ENCODE measurements at regions not wholly inside any gene's neighbourhood (a gene's known extent, or its start where the extent isn't known, plus 50 kb on each side); places are given as distances from the start of the nearest gene placed in this dataset.

- H3K27ac ChIP-seq (ENCODE audit: low read depth, low read length) = no peak overlapping the region
- CTCF ChIA-PET = no interaction called here
- no peak for DNase-seq (ENCODE audit: low read depth, low spot score)
- no peaks in the 10 kb centered on the region; the same call in 1 of the 2 replicates for H3K9me3 ChIP-seq (ENCODE audit: control insufficient read depth, insufficient read depth, low read length)
- POLR2A ChIA-PET = no interaction called here
- H3K4me3 ChIP-seq (ENCODE audit: low read depth, low read length) = no peak overlapping the region
- TF ChIP-seq CTCF (IDR thresholded peaks at IDR 0.05; ENCODE audit: low read depth, low read length) = no peak
- no peaks in the 10 kb centered on the region for H3K27me3 ChIP-seq (ENCODE audit: control insufficient read depth, insufficient read depth, low read length)
Observed at GRCh38 chrX:43175434-43175833, 397.5 kb upstream of the PPP1R2C start.

GRCh38 chrX:43176686-43177085, 398.7 kb upstream of the PPP1R2C start:
- no peak for TF ChIP-seq CTCF (IDR thresholded peaks at IDR 0.05; ENCODE audit: low read depth, low read length)
- ChIA-PET CTCF (no interaction called here), POLR2A (no interaction called here)
- no peak for DNase-seq (ENCODE audit: low read depth, low spot score)
- Histone ChIP-seq H3K27ac (ENCODE audit: low read depth, low read length) (no peak overlapping the region), H3K4me3 (ENCODE audit: low read depth, low read length) (no peak overlapping the region), H3K27me3 (ENCODE audit: control insufficient read depth, insufficient read depth, low read length) (no peaks in the 10 kb centered on the region), H3K9me3 (ENCODE audit: control insufficient read depth, insufficient read depth, low read length) (no peaks in the 10 kb centered on the region; the same call in 1 of the 2 replicates)

- Histone ChIP-seq H3K4me3 (ENCODE audit: low read depth, low read length) (no peak overlapping the region), H3K27ac (ENCODE audit: low read depth, low read length) (no peak overlapping the region), H3K9me3 (ENCODE audit: control insufficient read depth, insufficient read depth, low read length) (no peaks in the 10 kb centered on the region), H3K27me3 (ENCODE audit: control insufficient read depth, insufficient read depth, low read length) (no peaks in the 10 kb centered on the region)
- ChIA-PET CTCF (no interaction called here), POLR2A (no interaction called here)
- TF ChIP-seq CTCF (IDR thresholded peaks at IDR 0.05; ENCODE audit: low read depth, low read length) = no peak
- DNase-seq (ENCODE audit: low read depth, low spot score) = no peak
Observed at GRCh38 chrX:43188296-43188695, 410.3 kb upstream of the PPP1R2C start.

- DNase-seq (ENCODE audit: low read depth, low spot score) = no peak
- POLR2A ChIA-PET = no interaction called here
- Histone ChIP-seq H3K4me3 (ENCODE audit: low read depth, low read length) (no peak overlapping the region), H3K27me3 (ENCODE audit: control insufficient read depth, insufficient read depth, low read length) (no peaks in the 10 kb centered on the region), H3K9me3 (ENCODE audit: control insufficient read depth, insufficient read depth, low read length) (0 out of 2 replicates have a peak, but pooled peaks cover 2% of the 10 kb centered on the region), H3K27ac (ENCODE audit: low read depth, low read length) (no peak overlapping the region)
- CTCF ChIA-PET = no interaction called here
- TF ChIP-seq CTCF (IDR thresholded peaks at IDR 0.05; ENCODE audit: low read depth, low read length) = no peak
Observed at GRCh38 chrX:43211570-43211969, 433.6 kb upstream of the PPP1R2C start.

GRCh38 chrX:43218198-43218597, 437.9 kb upstream of the MAOA start:
- H3K27me3 ChIP-seq (ENCODE audit: control insufficient read depth, insufficient read depth, low read length) = no peaks in the 10 kb centered on the region
- CTCF ChIA-PET = no interaction called here
- H3K9me3 ChIP-seq (ENCODE audit: control insufficient read depth, insufficient read depth, low read length) = no peaks in the 10 kb centered on the region
- POLR2A ChIA-PET = no interaction called here
- no peak overlapping the region for H3K4me3 ChIP-seq (ENCODE audit: low read depth, low read length)
- no peak for DNase-seq (ENCODE audit: low read depth, low spot score)
- TF ChIP-seq CTCF (IDR thresholded peaks at IDR 0.05; ENCODE audit: low read depth, low read length) = no peak
- no peak overlapping the region for H3K27ac ChIP-seq (ENCODE audit: low read depth, low read length)
